GM12864 (cell line): ENCODE measurements at regions not wholly inside any gene's neighbourhood (a gene's known extent, or its start where the extent isn't known, plus 50 kb on each side); places are given as distances from the start of the nearest gene placed in this dataset.

ENCODE experiments used
- DNase-seq: peaks from one replicate; pipeline ENCODE4 v3.0.0-alpha.2; 2011; ENCODE audit warnings: low read depth
- H3K4me3 ChIP-seq: 2 replicates; pipeline ENCODE4 v1.5.1; 2011; ENCODE audit warnings: mild to moderate bottlenecking, low read depth, low read length, control low read depth
- CTCF ChIP-seq: IDR thresholded peaks from 2 replicates; pipeline ENCODE4 v1.5.1; 2011; ENCODE audit warnings: low read depth, mild to moderate bottlenecking, moderate library complexity, low read length, control low read depth, inconsistent platforms; ENCODE audit errors: missing control alignments

GRCh38 chr11:108994887-108995286 is 330.0 kb downstream of the DDX10 start:
- TF ChIP-seq CTCF = no peak
- no peak for DNase-seq
- no peak overlapping the region for H3K4me3 ChIP-seq

GRCh38 chr11:108997826-108998225 is 333.0 kb downstream of the DDX10 start:
- no peak for DNase-seq
- no peak overlapping the region for H3K4me3 ChIP-seq
- TF ChIP-seq CTCF = no peak

- no peak for TF ChIP-seq CTCF
- DNase-seq = no peak
- H3K4me3 ChIP-seq = no peak overlapping the region
Measured at GRCh38 chr11:109000531-109000930, 335.7 kb downstream of the DDX10 start.

- no peak overlapping the region for H3K4me3 ChIP-seq
- DNase-seq = no peak
- no peak for TF ChIP-seq CTCF
Measured at GRCh38 chr11:109001585-109001984, 336.7 kb downstream of the DDX10 start.

- TF ChIP-seq CTCF = no peak
- no peak for DNase-seq
- no peak overlapping the region for H3K4me3 ChIP-seq
Measured at GRCh38 chr11:109012991-109013390, 348.1 kb downstream of the DDX10 start.

- no peak overlapping the region for H3K4me3 ChIP-seq
- DNase-seq = no peak
- TF ChIP-seq CTCF = no peak
Measured at GRCh38 chr11:109015283-109015682, 350.4 kb downstream of the DDX10 start.

GRCh38 chr11:109016724-109017123 is 351.9 kb downstream of the DDX10 start:
- TF ChIP-seq CTCF = no peak
- H3K4me3 ChIP-seq = no peak overlapping the region
- no peak for DNase-seq
